Mesendoderm (in vitro differentiated cells): ENCODE measurements at regions not wholly inside any gene's neighbourhood (a gene's known extent, or its start where the extent isn't known, plus 50 kb on each side); places are given as distances from the start of the nearest gene placed in this dataset.
"Not testable (repeated sequence)": the region's sequence is repeated elsewhere in the genome, so short reads cannot be mapped to it uniquely, and the experiment has no call there.

Source experiments
- DNase-seq: peaks from one replicate; pipeline ENCODE4 v3.0.0; 2013
- H2AK5ac ChIP-seq: 2 replicates; pipeline ENCODE4 v1.6.1; 2013; ENCODE audit warnings: low read length, inconsistent platforms
- H2BK120ac ChIP-seq: 2 replicates; pipeline ENCODE4 v1.6.1; 2013; ENCODE audit warnings: low read depth, mild to moderate bottlenecking, low read length, moderate library complexity, mixed read lengths
- H2BK15ac ChIP-seq: replicated peaks from 2 replicates; pipeline ENCODE4 v1.6.1; 2013; ENCODE audit warnings: low read depth, mild to moderate bottlenecking, moderate library complexity
- H2BK5ac ChIP-seq: 2 replicates; pipeline ENCODE4 v1.6.1; 2013; ENCODE audit warnings: low read length, inconsistent platforms
- H3K18ac ChIP-seq: 2 replicates; pipeline ENCODE4 v1.6.1; 2013; ENCODE audit warnings: mild to moderate bottlenecking, low read length, mixed read lengths
- H3K23ac ChIP-seq: one replicate; pipeline ENCODE4 v1.6.1; 2013; ENCODE audit warnings: low read length
- H3K27ac ChIP-seq: 2 replicates; pipeline ENCODE4 v1.5.1; 2013; ENCODE audit warnings: low read depth, mild to moderate bottlenecking, inconsistent platforms, low read length, moderate library complexity
- H3K27me3 ChIP-seq: 2 replicates; pipeline ENCODE4 v1.6.1; 2013; ENCODE audit warnings: low read length, control low read depth, mild to moderate bottlenecking, inconsistent platforms; ENCODE audit not compliant: insufficient read depth, poor library complexity
- H3K36me3 ChIP-seq: 2 replicates; pipeline ENCODE4 v1.6.1; 2013; ENCODE audit warnings: low read length, inconsistent platforms; ENCODE audit not compliant: control insufficient read depth, insufficient read depth
- H3K4ac ChIP-seq: one replicate; pipeline ENCODE4 v1.6.1; 2013; ENCODE audit warnings: low read depth, mild to moderate bottlenecking, low read length, moderate library complexity
- H3K4me1 ChIP-seq: 2 replicates; pipeline ENCODE4 v1.6.1; 2013; ENCODE audit warnings: low read depth, low read length, inconsistent platforms; ENCODE audit not compliant: control insufficient read depth
- H3K4me2 ChIP-seq: 2 replicates; pipeline ENCODE4 v1.6.1; 2013; ENCODE audit warnings: low read length
- H3K4me3 ChIP-seq: 2 replicates; pipeline ENCODE4 v1.5.1; 2013; ENCODE audit warnings: mild to moderate bottlenecking, low read length
- H3K56ac ChIP-seq: one replicate; pipeline ENCODE4 v1.6.1; 2013; ENCODE audit warnings: low read length
- H3K79me1 ChIP-seq: 2 replicates; pipeline ENCODE4 v1.6.1; 2013; ENCODE audit warnings: low read length, inconsistent platforms
- H3K79me2 ChIP-seq: 2 replicates; pipeline ENCODE4 v1.6.1; 2013; ENCODE audit warnings: mild to moderate bottlenecking, low read length; ENCODE audit not compliant: control insufficient read depth, insufficient read depth
- H3K9ac ChIP-seq: 2 replicates; pipeline ENCODE4 v1.6.1; 2013; ENCODE audit warnings: low read length, inconsistent platforms
- H4K5ac ChIP-seq: one replicate; pipeline ENCODE4 v1.6.1; 2013; ENCODE audit warnings: low read length
- H4K8ac ChIP-seq: one replicate; pipeline ENCODE4 v1.6.1; 2013; ENCODE audit warnings: low read depth, mild to moderate bottlenecking, control low read depth, low read length, moderate library complexity
- WGBS: extraction: QIAGEN DNeasy Blood & Tissue Kit; methylation state at CpG from one replicate; pipeline ENCODE4 v1.1.7; 2013; ENCODE audit warnings: low lambda C conversion rate, missing lambda C conversion rate; ENCODE audit not compliant: insufficient coverage; ENCODE audit errors: extremely low coverage; 5-methylcytosine and 5-hydroxymethylcytosine counted together

DNA sequence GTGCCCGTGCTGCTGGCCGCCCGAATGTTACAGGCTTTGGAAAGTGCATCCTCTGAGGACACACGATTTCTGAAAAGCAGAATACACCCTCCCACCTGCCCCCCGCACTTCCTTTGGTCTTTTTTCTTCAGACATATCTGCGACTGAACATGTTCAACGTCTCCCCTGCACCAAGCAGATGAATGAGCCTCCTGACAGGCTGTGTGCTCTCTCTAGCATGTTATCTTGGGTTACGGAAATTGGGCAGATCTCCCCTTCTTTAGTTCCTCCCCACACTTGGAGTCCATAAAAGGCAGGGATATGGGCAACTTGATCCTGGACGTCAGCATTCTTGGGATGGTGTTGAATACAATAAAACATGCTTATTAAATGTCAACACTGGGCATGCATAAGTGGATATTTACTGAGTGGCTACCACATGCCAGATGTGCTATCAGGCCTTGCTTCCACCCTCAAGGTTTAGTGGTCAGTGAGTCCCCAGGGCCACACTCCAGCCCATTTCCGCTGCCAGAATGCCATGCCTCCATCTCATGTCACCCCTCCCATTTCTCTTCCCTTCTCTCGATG, 130.4 kb downstream of the TRIM43 start:
- Histone ChIP-seq H3K79me2 (no peaks in the 10 kb centered on the region), H3K79me1 (no peaks in the 10 kb centered on the region), H2BK120ac (no peak overlapping the region), H2AK5ac (no peak overlapping the region), H3K4me2 (no peak overlapping the region), H3K36me3 (no peaks in the 10 kb centered on the region), H2BK15ac (no peak overlapping the region), H3K27me3 (no peaks in the 10 kb centered on the region), H4K5ac (no peak overlapping the region), H3K4me1 (no peaks in the 10 kb centered on the region), H4K8ac (no peak overlapping the region), H3K9ac (no peak overlapping the region), H3K18ac (no peak overlapping the region), H3K4me3 (no peak overlapping the region), H3K27ac (no peak overlapping the region), H3K23ac (no peak overlapping the region), H2BK5ac (no peak overlapping the region), H3K56ac (no peak overlapping the region), H3K4ac (no peak overlapping the region)
- no peak for DNase-seq
- no CpG with 5 or more reads among the region's 11 CpGs for WGBS

DNA sequence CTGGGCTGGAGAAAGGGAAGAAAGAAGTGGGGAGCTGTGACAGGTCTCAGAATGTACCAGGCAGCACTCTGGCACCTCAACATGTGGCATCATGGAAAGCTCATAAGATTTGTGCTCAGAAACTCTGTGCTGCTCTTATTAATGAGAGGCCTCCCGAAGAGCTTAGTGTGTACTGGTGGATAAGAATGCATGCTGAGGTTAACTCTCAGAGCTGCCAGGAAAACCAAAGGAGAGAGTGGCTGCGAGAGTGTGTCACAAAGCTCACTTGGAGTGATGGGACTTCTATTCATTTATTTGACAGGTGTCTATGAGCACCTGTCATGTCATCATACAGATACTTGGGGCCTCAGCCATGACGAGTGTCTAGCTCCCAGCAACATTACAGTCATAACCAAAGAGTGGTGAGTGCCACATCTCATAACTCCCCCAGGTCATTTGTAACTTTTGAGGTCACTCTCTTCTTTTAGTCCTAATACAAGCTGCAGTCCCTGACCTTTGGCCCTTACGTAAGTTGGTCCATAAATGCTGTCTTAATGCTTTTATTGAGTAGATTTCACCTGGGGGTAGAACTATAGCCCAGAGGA, 131.9 kb downstream of the TRIM43 start:
- H2BK120ac ChIP-seq, H3K4me2 ChIP-seq, H3K9ac ChIP-seq, H3K4ac ChIP-seq, H3K4me1 ChIP-seq, H3K79me1 ChIP-seq, H3K4me3 ChIP-seq, H3K18ac ChIP-seq, DNase-seq, H4K5ac ChIP-seq, H3K27ac ChIP-seq, H3K56ac ChIP-seq, H2BK15ac ChIP-seq, H2AK5ac ChIP-seq, H2BK5ac ChIP-seq, H4K8ac ChIP-seq, H3K27me3 ChIP-seq, H3K23ac ChIP-seq, H3K36me3 ChIP-seq, H3K79me2 ChIP-seq: not testable (repeated sequence)
- WGBS, result no CpG with 5 or more reads among the region's 4 CpGs

DNA sequence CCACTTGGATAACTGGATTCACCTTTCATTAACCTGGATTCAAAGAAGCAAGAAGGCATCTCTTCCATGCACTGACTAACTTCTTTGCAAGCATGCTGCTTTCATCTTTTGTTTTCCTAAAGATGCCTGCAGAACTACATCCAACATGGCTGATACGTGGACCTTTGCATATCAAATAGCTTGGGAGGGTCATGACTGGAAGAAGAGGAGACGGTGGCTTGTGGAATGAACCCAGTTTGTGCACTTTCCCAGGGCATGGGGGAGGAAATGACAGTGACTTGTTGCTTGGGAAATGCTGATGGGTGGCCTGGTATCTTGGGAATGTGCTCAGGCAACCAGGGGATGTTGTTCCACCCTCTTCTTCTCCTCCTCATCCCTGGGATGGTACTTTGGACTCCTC, 133.4 kb downstream of the TRIM43 start:
- not testable (repeated sequence) for H2BK15ac ChIP-seq, DNase-seq, H3K79me2 ChIP-seq, H3K4me3 ChIP-seq, H3K27ac ChIP-seq, H3K79me1 ChIP-seq, H3K4me1 ChIP-seq, H2AK5ac ChIP-seq, H4K5ac ChIP-seq, H3K18ac ChIP-seq, H2BK5ac ChIP-seq, H4K8ac ChIP-seq, H3K4ac ChIP-seq, H3K4me2 ChIP-seq, H2BK120ac ChIP-seq, H3K23ac ChIP-seq, H3K56ac ChIP-seq, H3K36me3 ChIP-seq, H3K27me3 ChIP-seq, H3K9ac ChIP-seq
- WGBS, result no CpG with 5 or more reads among the region's 2 CpGs

DNA sequence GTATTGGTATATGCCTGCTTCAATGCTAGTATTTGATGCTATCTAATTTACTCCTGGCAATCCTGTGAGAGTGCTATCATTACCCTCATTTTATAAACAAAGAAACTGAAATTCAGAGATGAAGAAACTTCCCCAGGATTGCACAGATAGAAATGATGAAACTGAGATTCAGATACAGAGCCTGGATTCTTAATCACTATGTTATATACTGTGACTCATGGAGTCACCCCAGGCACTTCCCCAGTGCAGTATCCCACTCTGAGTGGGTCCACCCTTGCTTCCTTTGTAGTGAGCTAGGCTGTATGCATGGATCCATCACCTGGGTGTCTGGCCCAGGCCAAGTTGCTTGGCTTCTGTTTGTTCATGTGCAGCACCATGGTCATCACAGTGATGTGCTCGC, 133.9 kb downstream of the TRIM43 start:
- H3K79me1 ChIP-seq, H3K18ac ChIP-seq, H3K4me2 ChIP-seq, H3K36me3 ChIP-seq, H4K8ac ChIP-seq, H4K5ac ChIP-seq, DNase-seq, H3K9ac ChIP-seq, H2BK15ac ChIP-seq, H2BK5ac ChIP-seq, H3K56ac ChIP-seq, H2BK120ac ChIP-seq, H3K23ac ChIP-seq, H3K27ac ChIP-seq, H3K4ac ChIP-seq, H2AK5ac ChIP-seq, H3K4me1 ChIP-seq, H3K4me3 ChIP-seq, H3K27me3 ChIP-seq, H3K79me2 ChIP-seq: not testable (repeated sequence)
- WGBS, result no CpG with 5 or more reads among the region's 1 CpG

DNA sequence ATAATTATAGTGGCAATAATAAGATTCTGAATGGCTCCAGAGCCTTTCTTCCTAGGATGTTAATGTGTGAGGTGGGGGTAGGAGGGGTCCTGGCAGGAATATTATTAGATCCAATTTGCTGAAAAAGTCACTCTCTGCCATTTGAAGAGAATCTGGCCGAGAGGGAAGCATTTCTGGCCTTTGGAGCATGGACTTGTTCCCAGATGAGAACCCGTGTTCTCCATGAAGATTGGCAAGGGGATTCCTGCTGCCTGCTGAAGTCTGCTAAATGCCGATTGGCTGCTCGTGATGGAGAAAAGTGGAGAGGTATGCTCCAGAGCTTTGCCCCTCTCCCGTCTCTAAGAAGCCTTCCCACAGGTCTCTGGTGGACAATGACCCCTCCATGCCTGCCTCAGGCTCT, 135.6 kb downstream of the TRIM43 start:
- DNase-seq, H3K4me3 ChIP-seq, H3K18ac ChIP-seq, H3K27ac ChIP-seq, H3K23ac ChIP-seq, H3K27me3 ChIP-seq, H4K5ac ChIP-seq, H3K79me2 ChIP-seq, H2BK5ac ChIP-seq, H3K4me1 ChIP-seq, H3K9ac ChIP-seq, H3K56ac ChIP-seq, H3K4ac ChIP-seq, H2AK5ac ChIP-seq, H2BK15ac ChIP-seq, H3K4me2 ChIP-seq, H2BK120ac ChIP-seq, H3K79me1 ChIP-seq, H3K36me3 ChIP-seq, H4K8ac ChIP-seq: not testable (repeated sequence)
- WGBS, result no CpG with 5 or more reads among the region's 5 CpGs
